ENCODE measurements at regions not wholly inside any gene's neighbourhood (a gene's known extent, or its start where the extent isn't known, plus 50 kb on each side); places are given as distances from the start of the nearest gene placed in this dataset.
"Not testable (repeated sequence)": the region's sequence is repeated elsewhere in the genome, so short reads cannot be mapped to it uniquely, and the experiment has no call there.

- H3K27me3 Mint-ChIP-seq = peaks cover 32% of the 10 kb centered on the region
- CTCF ChIA-PET = interaction anchor here (1.1 kb wide), 1 partner anchor 29 kb away, joined by 5 read pairs; no protein-coding TSS in a partner anchor
Measured at GRCh38 chr13:110984381-110984780, 69.5 kb upstream of the ANKRD10 start.

GRCh38 chr13:110983241-110983640 is 68.4 kb upstream of the ANKRD10 start:
- peaks cover 41% of the 10 kb centered on the region for H3K27me3 Mint-ChIP-seq

More at GRCh38 chr13:110984381-110984780, 69.5 kb upstream of the ANKRD10 start:
- no peak overlapping the region for H3K4me3 Mint-ChIP-seq
- peaks cover 2% of the 10 kb centered on the region for H3K9me3 Mint-ChIP-seq
- POLR2A ChIA-PET = no interaction called here
- H3K27ac Mint-ChIP-seq = no peak overlapping the region
- no peaks in the 10 kb centered on the region for H3K36me3 Mint-ChIP-seq (ENCODE audit: low read depth)
- H3K4me1 Mint-ChIP-seq = no peaks in the 10 kb centered on the region
- no peak for DNase-seq

GRCh38 chr13:110981379-110981778 is 66.5 kb upstream of the ANKRD10 start:
- ChIA-PET POLR2A (no interaction called here), CTCF (no interaction called here)
- Mint-ChIP-seq H3K27ac (no peak overlapping the region), H3K36me3 (ENCODE audit: low read depth) (no peaks in the 10 kb centered on the region), H3K4me3 (no peak overlapping the region), H3K9me3 (peaks cover 8% of the 10 kb centered on the region), H3K4me1 (no peaks in the 10 kb centered on the region), H3K27me3 (peaks cover 44% of the 10 kb centered on the region)
- no peak for DNase-seq

More at GRCh38 chr13:110983241-110983640, 68.4 kb upstream of the ANKRD10 start:
- H3K27ac Mint-ChIP-seq = no peak overlapping the region
- H3K4me1 Mint-ChIP-seq = no peaks in the 10 kb centered on the region
- peaks cover 6% of the 10 kb centered on the region for H3K9me3 Mint-ChIP-seq
- H3K36me3 Mint-ChIP-seq (ENCODE audit: low read depth) = no peaks in the 10 kb centered on the region
- CTCF ChIA-PET = no interaction called here
- DNase-seq = no peak
- POLR2A ChIA-PET = no interaction called here
- H3K4me3 Mint-ChIP-seq = no peak overlapping the region

GRCh38 chr13:110980921-110981320 is 66.1 kb upstream of the ANKRD10 start:
- Mint-ChIP-seq H3K4me3 (no peak overlapping the region), H3K27me3 (peaks cover 47% of the 10 kb centered on the region), H3K27ac (no peak overlapping the region), H3K36me3 (ENCODE audit: low read depth) (no peaks in the 10 kb centered on the region), H3K4me1 (no peaks in the 10 kb centered on the region), H3K9me3 (peaks cover 8% of the 10 kb centered on the region)
- POLR2A ChIA-PET = no interaction called here
- CTCF ChIA-PET = no interaction called here
- DNase-seq = no peak

GRCh38 chr13:110979149-110979548 is 64.3 kb upstream of the ANKRD10 start:
- CTCF ChIA-PET; H3K27ac Mint-ChIP-seq; H3K4me3 Mint-ChIP-seq; DNase-seq; H3K4me1 Mint-ChIP-seq; H3K36me3 Mint-ChIP-seq (ENCODE audit: low read depth); POLR2A ChIA-PET; H3K9me3 Mint-ChIP-seq: not testable (repeated sequence)
- peaks cover 46% of the 10 kb centered on the region for H3K27me3 Mint-ChIP-seq

GRCh38 chr13:110978390-110978789 is 63.5 kb upstream of the ANKRD10 start:
- POLR2A ChIA-PET = no interaction called here
- DNase-seq = no peak
- no peaks in the 10 kb centered on the region for H3K4me1 Mint-ChIP-seq
- H3K27ac Mint-ChIP-seq = no peak overlapping the region
- no peak overlapping the region for H3K4me3 Mint-ChIP-seq
- H3K36me3 Mint-ChIP-seq (ENCODE audit: low read depth) = no peaks in the 10 kb centered on the region
- peaks cover 43% of the 10 kb centered on the region for H3K27me3 Mint-ChIP-seq
- peaks cover 8% of the 10 kb centered on the region for H3K9me3 Mint-ChIP-seq
- CTCF ChIA-PET = no interaction called here

GRCh38 chr13:110976785-110977184 is 61.9 kb upstream of the ANKRD10 start:
- POLR2A ChIA-PET = no interaction called here

GRCh38 chr13:110973007-110973700 is 58.3 kb upstream of the ANKRD10 start:
- Mint-ChIP-seq H3K36me3 (ENCODE audit: low read depth) (no peaks in the 10 kb centered on the region), H3K27ac (no peak overlapping the region), H3K9me3 (peaks cover 14% of the 10 kb centered on the region), H3K27me3 (peaks cover 23% of the 10 kb centered on the region), H3K4me3 (no peak overlapping the region), H3K4me1 (no peaks in the 10 kb centered on the region)
- DNase-seq = no peak
- POLR2A ChIA-PET = no interaction called here
- CTCF ChIA-PET = no interaction called here

More at GRCh38 chr13:110976785-110977184, 61.9 kb upstream of the ANKRD10 start:
- peaks cover 9% of the 10 kb centered on the region for H3K9me3 Mint-ChIP-seq
- no peak overlapping the region for H3K27ac Mint-ChIP-seq
- CTCF ChIA-PET = interaction anchor here (2.5 kb wide), 1 partner anchor 9 kb away, joined by 6 read pairs; no protein-coding TSS in a partner anchor
- no peaks in the 10 kb centered on the region for H3K36me3 Mint-ChIP-seq (ENCODE audit: low read depth)
- H3K4me1 Mint-ChIP-seq = no peaks in the 10 kb centered on the region
- peaks cover 42% of the 10 kb centered on the region for H3K27me3 Mint-ChIP-seq
- H3K4me3 Mint-ChIP-seq = no peak overlapping the region
- DNase-seq = no peak

- no peak overlapping the region for H3K4me3 Mint-ChIP-seq
Measured at GRCh38 chr13:110971486-110971885, 56.6 kb upstream of the ANKRD10 start.

GRCh38 chr13:110967156-110967855 is 52.4 kb upstream of the ANKRD10 start:
- H3K9me3 Mint-ChIP-seq = peaks cover 50% of the 10 kb centered on the region
- POLR2A ChIA-PET, H3K27me3 Mint-ChIP-seq, H3K4me3 Mint-ChIP-seq, DNase-seq, H3K27ac Mint-ChIP-seq: not testable (repeated sequence)
- CTCF ChIA-PET = interaction anchor here (1.7 kb wide), 1 partner anchor 19 kb away, joined by 4 read pairs; no protein-coding TSS in a partner anchor
- H3K36me3 Mint-ChIP-seq (ENCODE audit: low read depth) = peaks cover 26% of the 10 kb centered on the region
- H3K4me1 Mint-ChIP-seq = peaks cover 17% of the 10 kb centered on the region

More at GRCh38 chr13:110971486-110971885, 56.6 kb upstream of the ANKRD10 start:
- Mint-ChIP-seq H3K36me3 (ENCODE audit: low read depth) (peaks cover 8% of the 10 kb centered on the region), H3K27ac (no peak overlapping the region), H3K4me1 (no peaks in the 10 kb centered on the region), H3K27me3 (peaks cover 14% of the 10 kb centered on the region), H3K9me3 (peaks cover 26% of the 10 kb centered on the region)
- no peak for DNase-seq
- ChIA-PET POLR2A (no interaction called here), CTCF (interaction anchor here (1.0 kb wide), 1 partner anchor 23 kb away, joined by 3 read pairs; no protein-coding TSS in a partner anchor)

- POLR2A ChIA-PET = no interaction called here
- CTCF ChIA-PET = no interaction called here
- no peak for DNase-seq
- no peak overlapping the region for H3K27ac Mint-ChIP-seq
- H3K4me1 Mint-ChIP-seq = peaks cover 17% of the 10 kb centered on the region
- peaks cover 53% of the 10 kb centered on the region for H3K9me3 Mint-ChIP-seq
- peaks cover 26% of the 10 kb centered on the region for H3K36me3 Mint-ChIP-seq (ENCODE audit: low read depth)
- no peaks in the 10 kb centered on the region for H3K27me3 Mint-ChIP-seq
- no peak overlapping the region for H3K4me3 Mint-ChIP-seq
Measured at GRCh38 chr13:110965755-110966134, 50.9 kb upstream of the ANKRD10 start.

- ChIA-PET POLR2A (no interaction called here), CTCF (no interaction called here)
- Mint-ChIP-seq H3K36me3 (ENCODE audit: low read depth) (peaks cover 26% of the 10 kb centered on the region), H3K9me3 (peaks cover 53% of the 10 kb centered on the region), H3K27me3 (no peaks in the 10 kb centered on the region), H3K27ac (peak overlapping the region; percentile 42), H3K4me3 (no peak overlapping the region), H3K4me1 (peaks cover 17% of the 10 kb centered on the region)
- DNase-seq = peak; percentile 40
Measured at GRCh38 chr13:110965038-110965754, 50.3 kb upstream of the ANKRD10 start.
